RWPE1 (cell line): ENCODE measurements at regions not wholly inside any gene's neighbourhood (a gene's known extent, or its start where the extent isn't known, plus 50 kb on each side); places are given as distances from the start of the nearest gene placed in this dataset.

ENCODE experiments used
- CTCF ChIA-PET: fragments of 350-600 bp; sonication (Branson Sonifier 250); formaldehyde crosslinking; extraction: SDS; loops from one replicate; lab custom pipeline; 2021; lab: Yijun Ruan, JAX
- POLR2A ChIA-PET: fragments of 400-600 bp; formaldehyde crosslinking; extraction: SDS; loops from one replicate; lab custom pipeline; 2020; ENCODE audit warnings: antibody characterized with exemption; ENCODE audit not compliant: low non-redundant PET; lab: Yijun Ruan, JAX
- DNase-seq: peaks from one replicate; pipeline ENCODE4 v3.0.0; 2012; ENCODE audit warnings: low spot score
- H3K27ac ChIP-seq: fragments of 450-650 bp; 2 replicates; pipeline ENCODE4 v1.5.1; 2017
- CTCF ChIP-seq: fragments of 450-650 bp; conservative IDR thresholded peaks from 2 replicates; pipeline ENCODE4 v1.5.1; 2017; ENCODE audit warnings: low read depth, mild to moderate bottlenecking

GRCh38 chr14:30179381-30180130 is 251.9 kb upstream of the PRKD1 start:
- CTCF ChIA-PET = no interaction called here
- TF ChIP-seq CTCF = no peak
- H3K27ac ChIP-seq = no peak overlapping the region
- DNase-seq = no peak
- POLR2A ChIA-PET = no interaction called here

- POLR2A ChIA-PET = no interaction called here
- DNase-seq = no peak
- H3K27ac ChIP-seq = no peak overlapping the region
- CTCF ChIA-PET = no interaction called here
- TF ChIP-seq CTCF = no peak
These were observed 252.6 kb upstream of the PRKD1 start for GRCh38 chr14:30180219-30180618.

- ChIA-PET CTCF (interaction anchor here (0.6 to 0.9 kb wide), 2 partner anchors 29 to 1470 kb away, joined by 3 read pairs; no protein-coding TSS in a partner anchor), POLR2A (no interaction called here)
- no peak overlapping the region for H3K27ac ChIP-seq
- TF ChIP-seq CTCF = no peak
- no peak for DNase-seq
These were observed 258.2 kb upstream of the PRKD1 start for GRCh38 chr14:30185832-30186231.

- TF ChIP-seq CTCF = no peak
- H3K27ac ChIP-seq = no peak overlapping the region
- CTCF ChIA-PET = interaction anchor here (0.5 to 0.7 kb wide), 2 partner anchors 23 to 47 kb away, joined by 3 read pairs; no protein-coding TSS in a partner anchor
- POLR2A ChIA-PET = no interaction called here
- DNase-seq = no peak
These were observed 264.1 kb upstream of the PRKD1 start for GRCh38 chr14:30191639-30192279.

GRCh38 chr14:30193101-30193500 is 265.5 kb upstream of the PRKD1 start:
- DNase-seq = no peak
- POLR2A ChIA-PET = no interaction called here
- TF ChIP-seq CTCF = no peak
- CTCF ChIA-PET = no interaction called here
- H3K27ac ChIP-seq = no peak overlapping the region

- POLR2A ChIA-PET = no interaction called here
- no peak for TF ChIP-seq CTCF
- H3K27ac ChIP-seq = no peak overlapping the region
- DNase-seq = peak; percentile 36
- CTCF ChIA-PET = interaction anchor here (0.6 to 0.7 kb wide), 2 partner anchors 10 to 1677 kb away, joined by 3 read pairs; no protein-coding TSS in a partner anchor
These were observed 266.3 kb upstream of the PRKD1 start for GRCh38 chr14:30193845-30194501.
